PFSK-1 (cell line): ENCODE measurements at regions not wholly inside any gene's neighbourhood (a gene's known extent, or its start where the extent isn't known, plus 50 kb on each side); places are given as distances from the start of the nearest gene placed in this dataset.

Source experiments
- FOXP2 ChIP-seq: optimal IDR thresholded peaks from 2 replicates; pipeline ENCODE3; 2011; ENCODE audit warnings: borderline replicate concordance, control low read depth, inconsistent platforms; ENCODE audit not compliant: insufficient read depth; ENCODE audit errors: extremely low read length, extremely low read depth
- POLR2AphosphoS5 ChIP-seq: IDR thresholded peaks from 2 replicates; pipeline ENCODE4 v1.6.1; 2012; ENCODE audit warnings: low read depth, mild to moderate bottlenecking, control low read depth, low read length, moderate library complexity
- REST ChIP-seq, 2 experiments: IDR thresholded peaks; 2 replicates each; pipeline versions ENCODE4 v1.6.1 to v1.8.0; 2011 to 2012; ENCODE audit warnings: low read depth in 2 of 2, low read length in 2 of 2, control low read depth in 1 of 2, inconsistent platforms in 1 of 2, mild to moderate bottlenecking in 1 of 2, moderate library complexity in 1 of 2; ENCODE audit not compliant: insufficient read depth in 1 of 2
- SIN3A ChIP-seq: IDR thresholded peaks from 2 replicates; pipeline ENCODE4 v1.6.1; 2012; ENCODE audit warnings: mild to moderate bottlenecking, low read length, moderate library complexity, borderline replicate concordance; ENCODE audit not compliant: insufficient read depth
- TAF1 ChIP-seq: IDR thresholded peaks from 2 replicates; pipeline ENCODE4 v1.6.1; 2012; ENCODE audit warnings: low read length, control low read depth, borderline replicate concordance; ENCODE audit not compliant: insufficient read depth

GRCh38 chr6:23435126-23435525, 690.9 kb upstream of the NRSN1 start:
- TF ChIP-seq POLR2AphosphoS5 (no peak), REST (IDR thresholded peaks at IDR 0.05; ENCODE audit: insufficient read depth in 1 of 2, low read depth in 2 of 2, low read length in 2 of 2) (no peak), TAF1 (no peak), FOXP2 (no peak), SIN3A (no peak)

- TF ChIP-seq POLR2AphosphoS5 = no peak
- no peak for TF ChIP-seq REST (IDR thresholded peaks at IDR 0.05; ENCODE audit: insufficient read depth in 1 of 2, low read depth in 2 of 2, low read length in 2 of 2)
- TF ChIP-seq FOXP2 = no peak
- no peak for TF ChIP-seq TAF1
- no peak for TF ChIP-seq SIN3A
These were observed 690.2 kb upstream of the NRSN1 start for GRCh38 chr6:23435798-23436197.

GRCh38 chr6:23441808-23442461, 684.1 kb upstream of the NRSN1 start:
- TF ChIP-seq SIN3A (no peak), TAF1 (no peak), REST (IDR thresholded peaks at IDR 0.05; ENCODE audit: insufficient read depth in 1 of 2, low read depth in 2 of 2, low read length in 2 of 2) (no peak), POLR2AphosphoS5 (no peak), FOXP2 (no peak)

GRCh38 chr6:23445157-23445710, 680.8 kb upstream of the NRSN1 start:
- TF ChIP-seq REST (IDR thresholded peaks at IDR 0.05; ENCODE audit: insufficient read depth in 1 of 2, low read depth in 2 of 2, low read length in 2 of 2) = no peak
- no peak for TF ChIP-seq POLR2AphosphoS5
- no peak for TF ChIP-seq FOXP2

GRCh38 chr6:23446469-23446967, 679.5 kb upstream of the NRSN1 start:
- TF ChIP-seq POLR2AphosphoS5 (no peak), TAF1 (no peak), FOXP2 (no peak), SIN3A (no peak), REST (IDR thresholded peaks at IDR 0.05; ENCODE audit: insufficient read depth in 1 of 2, low read depth in 2 of 2, low read length in 2 of 2) (no peak)
